GM23338 (cell line): ENCODE measurements at regions not wholly inside any gene's neighbourhood (a gene's known extent, or its start where the extent isn't known, plus 50 kb on each side); places are given as distances from the start of the nearest gene placed in this dataset.

Source experiments
- CREB1 ChIP-seq: fragments of 250-450 bp; sonication (Bioruptor Pico); IDR thresholded peaks from 2 replicates; pipeline ENCODE4 v1.5.0; 2020; ENCODE audit warnings: low read depth, mild to moderate bottlenecking, moderate library complexity
- EZH2 ChIP-seq: fragments of 200-600 bp; sonication (generic); IDR thresholded peaks from one replicate; pipeline ENCODE4 v1.8.0; 2017; ENCODE audit warnings: antibody characterized with exemption, mild to moderate bottlenecking, low read depth; ENCODE audit not compliant: unreplicated experiment
- EZH2phosphoT487 ChIP-seq: fragments of 200-600 bp; sonication (generic); IDR thresholded peaks from one replicate; pipeline ENCODE4 v1.8.1; 2018; ENCODE audit warnings: antibody characterized with exemption; ENCODE audit not compliant: unreplicated experiment
- JUNB ChIP-seq: IDR thresholded peaks from one replicate; pipeline ENCODE4 v1.6.1; 2016; ENCODE audit warnings: antibody characterized with exemption; ENCODE audit not compliant: unreplicated experiment
- NANOG ChIP-seq: IDR thresholded peaks from 2 replicates; pipeline ENCODE4 v1.6.1; 2016; ENCODE audit warnings: antibody characterized with exemption, borderline replicate concordance
- POLR2AphosphoS5 ChIP-seq: IDR thresholded peaks from 2 replicates; pipeline ENCODE4 v1.6.1; 2016; ENCODE audit warnings: antibody characterized with exemption, low read depth
- STAT1 ChIP-seq: IDR thresholded peaks from one replicate; pipeline ENCODE4 v1.6.1; 2016; ENCODE audit warnings: antibody characterized with exemption; ENCODE audit not compliant: unreplicated experiment
- ZNF331 ChIP-seq: fragments of 250-450 bp; sonication (Bioruptor Pico); IDR thresholded peaks from 2 replicates; pipeline ENCODE4 v1.5.0; 2020; ENCODE audit warnings: low read depth, mild to moderate bottlenecking, moderate library complexity
- TF ChIP-seq, protein P1 (sequence below), 2 experiments: fragments of 200-600 bp in 1 of 2; sonication (generic) in 1 of 2; conservative IDR thresholded peaks; 2 replicates each; pipeline versions ENCODE4 v1.5.1 to v1.6.1; 2016 to 2017; ENCODE audit warnings: antibody characterized with exemption in 2 of 2, low read depth in 2 of 2, mild to moderate bottlenecking in 2 of 2, moderate library complexity in 1 of 2
- TF ChIP-seq, protein P2 (sequence below): IDR thresholded peaks from one replicate; pipeline ENCODE4 v1.6.1; 2018; ENCODE audit warnings: antibody characterized with exemption; ENCODE audit not compliant: unreplicated experiment
- TF ChIP-seq, protein P3 (sequence below): IDR thresholded peaks from 2 replicates; pipeline ENCODE4 v1.6.1; 2016; ENCODE audit warnings: antibody characterized with exemption
- TF ChIP-seq, protein P4 (sequence below): fragments of 250-450 bp; sonication (Bioruptor Pico); IDR thresholded peaks from 2 replicates; pipeline ENCODE4 v1.5.0; 2020; ENCODE audit warnings: mild to moderate bottlenecking, moderate library complexity

DNA sequence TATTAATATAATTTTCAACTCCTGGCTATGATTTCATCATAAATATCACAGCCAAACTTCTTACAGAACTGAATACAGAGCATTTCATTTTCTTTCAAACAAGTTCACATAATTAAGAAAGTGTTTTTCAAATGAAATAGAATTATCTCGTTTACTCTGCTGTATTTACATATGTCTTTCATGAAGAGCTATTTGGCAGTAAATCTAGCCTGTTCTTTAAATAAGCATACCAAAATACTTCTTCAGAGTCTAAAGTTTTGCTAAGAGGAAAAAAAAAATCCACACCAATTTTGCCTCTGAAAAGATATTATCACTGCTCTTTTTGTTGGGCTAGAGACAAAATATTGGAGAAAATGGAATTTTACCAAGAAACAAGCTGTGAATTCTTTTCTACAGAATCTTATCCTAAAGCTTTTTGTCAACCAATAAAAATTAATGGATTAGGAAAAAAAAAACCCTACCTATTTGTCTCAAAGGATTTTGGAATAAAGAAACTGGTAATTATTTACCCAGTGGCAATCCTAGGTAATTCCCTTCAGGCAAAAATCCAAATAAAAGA is 287.9 kb upstream of the NR3C2 start:
- no peak for TF ChIP-seq POLR2AphosphoS5
- TF ChIP-seq, protein P1, sequence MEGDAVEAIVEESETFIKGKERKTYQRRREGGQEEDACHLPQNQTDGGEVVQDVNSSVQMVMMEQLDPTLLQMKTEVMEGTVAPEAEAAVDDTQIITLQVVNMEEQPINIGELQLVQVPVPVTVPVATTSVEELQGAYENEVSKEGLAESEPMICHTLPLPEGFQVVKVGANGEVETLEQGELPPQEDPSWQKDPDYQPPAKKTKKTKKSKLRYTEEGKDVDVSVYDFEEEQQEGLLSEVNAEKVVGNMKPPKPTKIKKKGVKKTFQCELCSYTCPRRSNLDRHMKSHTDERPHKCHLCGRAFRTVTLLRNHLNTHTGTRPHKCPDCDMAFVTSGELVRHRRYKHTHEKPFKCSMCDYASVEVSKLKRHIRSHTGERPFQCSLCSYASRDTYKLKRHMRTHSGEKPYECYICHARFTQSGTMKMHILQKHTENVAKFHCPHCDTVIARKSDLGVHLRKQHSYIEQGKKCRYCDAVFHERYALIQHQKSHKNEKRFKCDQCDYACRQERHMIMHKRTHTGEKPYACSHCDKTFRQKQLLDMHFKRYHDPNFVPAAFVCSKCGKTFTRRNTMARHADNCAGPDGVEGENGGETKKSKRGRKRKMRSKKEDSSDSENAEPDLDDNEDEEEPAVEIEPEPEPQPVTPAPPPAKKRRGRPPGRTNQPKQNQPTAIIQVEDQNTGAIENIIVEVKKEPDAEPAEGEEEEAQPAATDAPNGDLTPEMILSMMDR (conservative IDR thresholded peaks at IDR 0.05; ENCODE audit: low read depth in 2 of 2), result no peak
- TF ChIP-seq ZNF331 (CRISPR knock-in tag), result no peak
- TF ChIP-seq EZH2, result no peak
- no peak for TF ChIP-seq JUNB
- no peak for TF ChIP-seq STAT1
- TF ChIP-seq EZH2phosphoT487, result no peak
- no peak for TF ChIP-seq CREB1
- TF ChIP-seq, protein P2, sequence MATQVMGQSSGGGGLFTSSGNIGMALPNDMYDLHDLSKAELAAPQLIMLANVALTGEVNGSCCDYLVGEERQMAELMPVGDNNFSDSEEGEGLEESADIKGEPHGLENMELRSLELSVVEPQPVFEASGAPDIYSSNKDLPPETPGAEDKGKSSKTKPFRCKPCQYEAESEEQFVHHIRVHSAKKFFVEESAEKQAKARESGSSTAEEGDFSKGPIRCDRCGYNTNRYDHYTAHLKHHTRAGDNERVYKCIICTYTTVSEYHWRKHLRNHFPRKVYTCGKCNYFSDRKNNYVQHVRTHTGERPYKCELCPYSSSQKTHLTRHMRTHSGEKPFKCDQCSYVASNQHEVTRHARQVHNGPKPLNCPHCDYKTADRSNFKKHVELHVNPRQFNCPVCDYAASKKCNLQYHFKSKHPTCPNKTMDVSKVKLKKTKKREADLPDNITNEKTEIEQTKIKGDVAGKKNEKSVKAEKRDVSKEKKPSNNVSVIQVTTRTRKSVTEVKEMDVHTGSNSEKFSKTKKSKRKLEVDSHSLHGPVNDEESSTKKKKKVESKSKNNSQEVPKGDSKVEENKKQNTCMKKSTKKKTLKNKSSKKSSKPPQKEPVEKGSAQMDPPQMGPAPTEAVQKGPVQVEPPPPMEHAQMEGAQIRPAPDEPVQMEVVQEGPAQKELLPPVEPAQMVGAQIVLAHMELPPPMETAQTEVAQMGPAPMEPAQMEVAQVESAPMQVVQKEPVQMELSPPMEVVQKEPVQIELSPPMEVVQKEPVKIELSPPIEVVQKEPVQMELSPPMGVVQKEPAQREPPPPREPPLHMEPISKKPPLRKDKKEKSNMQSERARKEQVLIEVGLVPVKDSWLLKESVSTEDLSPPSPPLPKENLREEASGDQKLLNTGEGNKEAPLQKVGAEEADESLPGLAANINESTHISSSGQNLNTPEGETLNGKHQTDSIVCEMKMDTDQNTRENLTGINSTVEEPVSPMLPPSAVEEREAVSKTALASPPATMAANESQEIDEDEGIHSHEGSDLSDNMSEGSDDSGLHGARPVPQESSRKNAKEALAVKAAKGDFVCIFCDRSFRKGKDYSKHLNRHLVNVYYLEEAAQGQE, result no peak
- TF ChIP-seq, protein P3, sequence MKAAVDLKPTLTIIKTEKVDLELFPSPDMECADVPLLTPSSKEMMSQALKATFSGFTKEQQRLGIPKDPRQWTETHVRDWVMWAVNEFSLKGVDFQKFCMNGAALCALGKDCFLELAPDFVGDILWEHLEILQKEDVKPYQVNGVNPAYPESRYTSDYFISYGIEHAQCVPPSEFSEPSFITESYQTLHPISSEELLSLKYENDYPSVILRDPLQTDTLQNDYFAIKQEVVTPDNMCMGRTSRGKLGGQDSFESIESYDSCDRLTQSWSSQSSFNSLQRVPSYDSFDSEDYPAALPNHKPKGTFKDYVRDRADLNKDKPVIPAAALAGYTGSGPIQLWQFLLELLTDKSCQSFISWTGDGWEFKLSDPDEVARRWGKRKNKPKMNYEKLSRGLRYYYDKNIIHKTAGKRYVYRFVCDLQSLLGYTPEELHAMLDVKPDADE, result no peak
- TF ChIP-seq, protein P4, sequence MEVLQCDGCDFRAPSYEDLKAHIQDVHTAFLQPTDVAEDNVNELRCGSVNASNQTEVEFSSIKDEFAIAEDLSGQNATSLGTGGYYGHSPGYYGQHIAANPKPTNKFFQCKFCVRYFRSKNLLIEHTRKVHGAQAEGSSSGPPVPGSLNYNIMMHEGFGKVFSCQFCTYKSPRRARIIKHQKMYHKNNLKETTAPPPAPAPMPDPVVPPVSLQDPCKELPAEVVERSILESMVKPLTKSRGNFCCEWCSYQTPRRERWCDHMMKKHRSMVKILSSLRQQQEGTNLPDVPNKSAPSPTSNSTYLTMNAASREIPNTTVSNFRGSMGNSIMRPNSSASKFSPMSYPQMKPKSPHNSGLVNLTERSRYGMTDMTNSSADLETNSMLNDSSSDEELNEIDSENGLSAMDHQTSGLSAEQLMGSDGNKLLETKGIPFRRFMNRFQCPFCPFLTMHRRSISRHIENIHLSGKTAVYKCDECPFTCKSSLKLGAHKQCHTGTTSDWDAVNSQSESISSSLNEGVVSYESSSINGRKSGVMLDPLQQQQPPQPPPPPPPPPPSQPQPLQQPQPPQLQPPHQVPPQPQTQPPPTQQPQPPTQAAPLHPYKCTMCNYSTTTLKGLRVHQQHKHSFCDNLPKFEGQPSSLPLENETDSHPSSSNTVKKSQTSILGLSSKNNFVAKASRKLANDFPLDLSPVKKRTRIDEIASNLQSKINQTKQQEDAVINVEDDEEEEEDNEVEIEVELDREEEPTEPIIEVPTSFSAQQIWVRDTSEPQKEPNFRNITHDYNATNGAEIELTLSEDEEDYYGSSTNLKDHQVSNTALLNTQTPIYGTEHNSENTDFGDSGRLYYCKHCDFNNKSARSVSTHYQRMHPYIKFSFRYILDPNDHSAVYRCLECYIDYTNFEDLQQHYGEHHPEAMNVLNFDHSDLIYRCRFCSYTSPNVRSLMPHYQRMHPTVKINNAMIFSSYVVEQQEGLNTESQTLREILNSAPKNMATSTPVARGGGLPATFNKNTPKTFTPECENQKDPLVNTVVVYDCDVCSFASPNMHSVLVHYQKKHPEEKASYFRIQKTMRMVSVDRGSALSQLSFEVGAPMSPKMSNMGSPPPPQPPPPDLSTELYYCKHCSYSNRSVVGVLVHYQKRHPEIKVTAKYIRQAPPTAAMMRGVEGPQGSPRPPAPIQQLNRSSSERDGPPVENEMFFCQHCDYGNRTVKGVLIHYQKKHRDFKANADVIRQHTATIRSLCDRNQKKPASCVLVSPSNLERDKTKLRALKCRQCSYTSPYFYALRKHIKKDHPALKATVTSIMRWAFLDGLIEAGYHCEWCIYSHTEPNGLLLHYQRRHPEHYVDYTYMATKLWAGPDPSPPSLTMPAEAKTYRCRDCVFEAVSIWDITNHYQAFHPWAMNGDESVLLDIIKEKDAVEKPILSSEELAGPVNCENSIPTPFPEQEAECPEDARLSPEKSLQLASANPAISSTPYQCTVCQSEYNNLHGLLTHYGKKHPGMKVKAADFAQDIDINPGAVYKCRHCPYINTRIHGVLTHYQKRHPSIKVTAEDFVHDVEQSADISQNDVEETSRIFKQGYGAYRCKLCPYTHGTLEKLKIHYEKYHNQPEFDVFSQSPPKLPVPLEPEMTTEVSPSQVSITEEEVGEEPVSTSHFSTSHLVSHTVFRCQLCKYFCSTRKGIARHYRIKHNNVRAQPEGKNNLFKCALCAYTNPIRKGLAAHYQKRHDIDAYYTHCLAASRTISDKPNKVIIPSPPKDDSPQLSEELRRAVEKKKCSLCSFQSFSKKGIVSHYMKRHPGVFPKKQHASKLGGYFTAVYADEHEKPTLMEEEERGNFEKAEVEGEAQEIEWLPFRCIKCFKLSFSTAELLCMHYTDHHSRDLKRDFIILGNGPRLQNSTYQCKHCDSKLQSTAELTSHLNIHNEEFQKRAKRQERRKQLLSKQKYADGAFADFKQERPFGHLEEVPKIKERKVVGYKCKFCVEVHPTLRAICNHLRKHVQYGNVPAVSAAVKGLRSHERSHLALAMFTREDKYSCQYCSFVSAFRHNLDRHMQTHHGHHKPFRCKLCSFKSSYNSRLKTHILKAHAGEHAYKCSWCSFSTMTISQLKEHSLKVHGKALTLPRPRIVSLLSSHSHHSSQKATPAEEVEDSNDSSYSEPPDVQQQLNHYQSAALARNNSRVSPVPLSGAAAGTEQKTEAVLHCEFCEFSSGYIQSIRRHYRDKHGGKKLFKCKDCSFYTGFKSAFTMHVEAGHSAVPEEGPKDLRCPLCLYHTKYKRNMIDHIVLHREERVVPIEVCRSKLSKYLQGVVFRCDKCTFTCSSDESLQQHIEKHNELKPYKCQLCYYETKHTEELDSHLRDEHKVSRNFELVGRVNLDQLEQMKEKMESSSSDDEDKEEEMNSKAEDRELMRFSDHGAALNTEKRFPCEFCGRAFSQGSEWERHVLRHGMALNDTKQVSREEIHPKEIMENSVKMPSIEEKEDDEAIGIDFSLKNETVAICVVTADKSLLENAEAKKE (CRISPR knock-in tag), result no peak
- no peak for TF ChIP-seq NANOG
